Thyroid gland (tissue), 4 donors: ENCODE measurements at regions not wholly inside any gene's neighbourhood (a gene's known extent, or its start where the extent isn't known, plus 50 kb on each side); places are given as distances from the start of the nearest gene placed in this dataset.

Experiments
- DNase-seq, 2 donors: peaks; one replicate each; pipeline ENCODE4 v3.0.0-alpha.2; 2019
- H3K27ac ChIP-seq, 3 donors: fragments of 200-600 bp; sonication (generic); 1 replicate in 2 of 3; 2 replicates in 1 of 3; pipeline ENCODE4 v1.5.1; 2016 to 2019; ENCODE audit warnings: mild to moderate bottlenecking in 1 of 3, moderate library complexity in 1 of 3
- H3K27me3 ChIP-seq: fragments of 200-600 bp; sonication (generic); one replicate; pipeline ENCODE4 v1.5.1; 2019
- H3K36me3 ChIP-seq, 2 donors: fragments of 200-600 bp; sonication (generic); one replicate each; pipeline ENCODE4 v1.5.1; 2016 to 2019
- H3K4me1 ChIP-seq, 2 donors: fragments of 200-600 bp; sonication (generic); one replicate each; pipeline ENCODE4 v1.5.1; 2017 to 2019
- H3K4me3 ChIP-seq, 3 donors: fragments of 200-600 bp; sonication (generic); replicated peaks in 1 of 3; 1 replicate in 2 of 3; 2 replicates in 1 of 3; pipeline ENCODE4 v1.5.1; 2016; ENCODE audit warnings: mild to moderate bottlenecking in 1 of 3
- H3K9me3 ChIP-seq: fragments of 200-600 bp; sonication (generic); one replicate; pipeline ENCODE4 v1.5.1; 2017
- CTCF ChIP-seq, 6 experiments: fragments of 200-600 bp in 3 of 6; fragments of 450-650 bp in 3 of 6; sonication (generic) in 3 of 6; IDR thresholded peaks; one replicate each; pipeline ENCODE4 v1.5.1; 2016 to 2019; ENCODE audit warnings: antibody characterized with exemption in 6 of 6, mild to moderate bottlenecking in 2 of 6, inconsistent platforms in 1 of 6, moderate library complexity in 1 of 6
- POLR2A ChIP-seq, 2 donors: fragments of 450-650 bp; IDR thresholded peaks; one replicate each; pipeline ENCODE4 v1.6.1; 2017; ENCODE audit warnings: antibody characterized with exemption in 2 of 2, mild to moderate bottlenecking in 2 of 2, moderate library complexity in 1 of 2
- WGBS, 2 donors: methylation state at CpG; one replicate each; pipeline ENCODE4 v1.1.5; 2017; 5-methylcytosine and 5-hydroxymethylcytosine counted together
- intact Hi-C: fragments of 100-400 bp; cut with DNase I; formaldehyde crosslinking; loops from one replicate; pipeline ENCODE4 v1.15.1; 2023

DNA sequence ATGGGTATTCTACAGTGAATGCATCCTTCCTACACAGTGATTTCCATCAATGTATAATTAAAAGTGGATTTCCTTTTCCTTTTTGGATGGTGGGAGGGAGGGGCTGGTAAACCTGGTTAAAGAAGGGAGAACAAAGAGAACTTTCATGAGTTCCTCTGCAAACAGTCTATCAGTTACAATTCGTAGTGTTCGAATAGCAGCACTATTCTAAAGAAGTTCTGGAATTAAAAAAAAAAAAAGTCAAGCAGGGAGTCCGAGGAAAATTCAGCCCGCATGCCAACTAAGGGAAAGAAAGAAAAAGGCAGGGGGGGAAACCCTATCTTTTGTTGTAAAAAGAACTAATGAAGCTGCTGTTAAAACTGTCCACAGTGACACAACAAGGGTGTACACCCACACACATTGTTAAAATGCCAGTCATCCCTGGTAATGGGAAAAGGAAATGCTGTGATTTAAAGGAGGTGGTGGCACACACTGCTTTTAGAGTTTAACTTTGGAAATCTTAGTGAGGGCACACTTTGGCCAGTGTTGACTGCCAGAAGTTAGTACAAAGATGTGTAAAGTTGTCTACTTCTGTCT, 521.2 kb downstream of the ZIC1 start:
- no peaks in the 10 kb centered on the region for H3K9me3 ChIP-seq
- no peaks in the 10 kb centered on the region for H3K36me3 ChIP-seq
- no peaks in the 10 kb centered on the region for H3K27me3 ChIP-seq
- 48 to 57% methylated on average over 4 of the region's 4 CpGs for WGBS, 2 donors
- intact Hi-C loops: no loop called here
- H3K4me1 ChIP-seq: no peaks in the 10 kb centered on the region
- no peak for TF ChIP-seq POLR2A (IDR thresholded peaks at IDR 0.05)
- TF ChIP-seq CTCF (IDR thresholded peaks at IDR 0.05): no peak
- H3K27ac ChIP-seq: no peak overlapping the region
- H3K4me3 ChIP-seq: no peak overlapping the region
- DNase-seq: no peak

DNA sequence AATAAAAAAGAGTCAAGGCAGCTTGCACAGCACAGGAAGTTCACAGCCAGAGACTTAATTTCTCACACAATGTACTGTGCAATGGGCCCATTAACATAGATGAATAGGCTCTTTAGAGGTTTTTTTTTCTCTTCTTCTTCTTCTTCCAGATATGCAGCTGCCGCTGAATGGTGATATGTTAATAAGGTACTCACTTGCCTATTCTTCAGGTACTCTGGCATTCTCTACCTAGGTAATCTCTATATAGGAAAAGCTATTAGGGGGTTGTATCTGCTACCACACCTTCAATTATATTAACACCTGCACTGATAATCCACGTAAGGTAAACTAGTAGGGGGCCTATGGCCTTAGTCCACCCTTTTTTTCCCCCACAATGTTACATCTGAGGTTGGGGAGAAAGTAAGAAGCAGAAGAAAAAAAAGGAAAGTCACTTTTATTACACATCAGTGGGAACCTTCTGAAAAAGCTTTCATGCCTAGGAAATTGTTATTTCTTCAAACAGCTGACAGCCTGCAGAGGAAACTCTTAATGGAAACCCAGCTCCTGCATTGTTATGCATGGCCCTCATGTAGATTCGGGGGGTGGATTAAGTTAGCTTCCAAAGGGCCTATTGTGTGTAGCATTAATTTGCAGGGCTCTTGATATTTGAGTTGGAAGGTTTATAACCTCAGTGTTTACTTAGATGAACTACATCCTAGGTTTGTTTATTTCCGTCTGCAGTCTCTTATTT, 525.5 kb downstream of the ZIC1 start:
- Histone ChIP-seq H3K27me3 (no peaks in the 10 kb centered on the region), H3K9me3 (no peaks in the 10 kb centered on the region), H3K4me1 (no peaks in the 10 kb centered on the region), H3K36me3 (no peaks in the 10 kb centered on the region), H3K4me3 (no peak overlapping the region), H3K27ac (no peak overlapping the region)
- DNase-seq: no peak
- no peak for TF ChIP-seq POLR2A (IDR thresholded peaks at IDR 0.05)
- WGBS, 2 donors: 64 to 73% methylated on average over 4 of the region's 4 CpGs
- intact Hi-C loops: no loop called here

- DNase-seq: no peak
- TF ChIP-seq CTCF (IDR thresholded peaks at IDR 0.05) (no peak), POLR2A (IDR thresholded peaks at IDR 0.05) (no peak)
- H3K4me1 ChIP-seq: no peaks in the 10 kb centered on the region
- H3K27ac ChIP-seq: no peak overlapping the region
- H3K9me3 ChIP-seq: no peaks in the 10 kb centered on the region
- H3K36me3 ChIP-seq: no peaks in the 10 kb centered on the region
- intact Hi-C loops: no loop called here
- H3K4me3 ChIP-seq: no peak overlapping the region
- H3K27me3 ChIP-seq: no peaks in the 10 kb centered on the region
Observed at GRCh38 chr3:147937341-147937740, 528.2 kb downstream of the ZIC1 start.

- Histone ChIP-seq H3K36me3 (no peaks in the 10 kb centered on the region), H3K27ac (no peak overlapping the region), H3K27me3 (no peaks in the 10 kb centered on the region), H3K4me3 (no peak overlapping the region), H3K4me1 (no peaks in the 10 kb centered on the region), H3K9me3 (no peaks in the 10 kb centered on the region)
- WGBS, 2 donors: 95 to 96% methylated on average over 2 of the region's 2 CpGs
- DNase-seq: no peak
- TF ChIP-seq POLR2A (IDR thresholded peaks at IDR 0.05) (no peak), CTCF (IDR thresholded peaks at IDR 0.05) (no peak)
- intact Hi-C loops: no loop called here
Observed at GRCh38 chr3:147937891-147938290, 528.7 kb downstream of the ZIC1 start.

DNA sequence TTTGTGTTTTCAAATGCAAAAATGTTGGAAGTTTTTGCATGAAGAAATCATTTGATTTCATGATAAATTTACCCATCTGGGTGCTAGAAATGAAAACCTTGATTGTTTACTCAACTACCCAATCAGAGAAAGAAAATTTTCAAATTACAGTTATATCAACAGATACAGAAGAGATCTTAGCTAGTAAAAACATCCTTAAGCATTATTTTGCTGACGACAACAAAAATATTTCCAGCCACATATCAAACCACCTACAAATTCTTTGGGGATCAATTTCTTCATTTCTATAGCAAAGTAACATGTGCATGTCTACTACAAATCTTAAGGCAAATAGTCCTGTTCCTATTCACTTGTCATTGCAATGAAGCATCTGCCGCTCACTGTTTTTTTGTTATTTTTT, 530.3 kb downstream of the ZIC1 start:
- TF ChIP-seq POLR2A (IDR thresholded peaks at IDR 0.05): no peak
- no peak for TF ChIP-seq CTCF (IDR thresholded peaks at IDR 0.05)
- H3K9me3 ChIP-seq: no peaks in the 10 kb centered on the region
- no peak for DNase-seq
- intact Hi-C loops: no loop called here
- H3K27ac ChIP-seq: no peak overlapping the region
- H3K27me3 ChIP-seq: no peaks in the 10 kb centered on the region
- no peaks in the 10 kb centered on the region for H3K36me3 ChIP-seq
- H3K4me3 ChIP-seq: no peak overlapping the region
- 90 to 94% methylated on average over 2 of the region's 2 CpGs for WGBS, 2 donors
- H3K4me1 ChIP-seq: no peaks in the 10 kb centered on the region
